ENCODE measurements at regions not wholly inside any gene's neighbourhood (a gene's known extent, or its start where the extent isn't known, plus 50 kb on each side); places are given as distances from the start of the nearest gene placed in this dataset.

DNA sequence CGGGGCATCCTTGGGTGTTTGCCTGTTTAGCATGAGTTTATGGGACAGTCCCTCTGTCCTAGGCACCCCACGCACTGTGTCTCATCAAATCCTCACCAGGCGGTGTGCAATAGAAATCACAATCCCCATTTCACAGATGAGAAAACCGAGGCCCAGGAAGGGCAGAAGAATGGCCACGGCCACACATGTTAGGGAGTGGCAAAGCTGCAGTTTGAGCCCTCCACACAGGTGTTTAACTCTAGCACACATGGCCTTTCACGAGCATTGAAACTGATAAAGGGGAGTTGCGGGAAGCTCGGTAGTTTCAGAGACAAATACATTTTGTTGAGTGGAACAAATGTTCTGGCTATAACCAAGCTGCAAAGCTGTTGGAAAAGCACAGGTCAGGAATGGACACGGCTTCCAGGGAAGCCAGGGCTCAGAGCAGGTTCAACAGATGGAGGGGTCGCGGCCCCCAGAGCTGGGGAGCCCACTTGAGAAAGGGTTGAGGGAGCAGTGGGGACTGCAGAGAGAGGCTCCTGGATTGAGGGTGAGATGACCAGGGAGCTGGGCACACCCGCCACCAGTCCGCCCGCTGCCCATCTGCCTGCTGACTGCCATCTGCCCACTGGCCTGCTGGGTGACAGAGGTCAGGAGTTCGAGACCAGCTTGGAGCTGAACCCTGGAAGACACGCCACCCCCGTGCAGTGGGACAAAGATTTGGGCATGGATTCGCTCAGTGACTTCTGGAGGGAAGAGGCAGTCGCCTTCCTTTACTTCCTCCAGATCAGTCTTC is 154.7 kb downstream of the URI1 start:
- no peak overlapping the region for H3K4me2 ChIP-seq
- ATAC-seq, result no peak; a peak in 1 of 6 replicates
- DNase-seq (ENCODE audit: low read depth in 1 of 2, low spot score in 1 of 2), result no peak
- ChIA-PET POLR2A (no interaction called here), CTCF (interaction anchor here (0.6 to 1.8 kb wide), 6 partner anchors 9 to 1612 kb away, joined by 3 to 5 read pairs (median 4); no protein-coding TSS in a partner anchor)
- 36% methylated on average over 19 of the region's 19 CpGs for WGBS (ENCODE audit: missing lambda C conversion rate)
- no peak overlapping the region for H3K4me3 ChIP-seq
- no peak overlapping the region for H3K27ac ChIP-seq
- FAIRE-seq, result no peak
- H3K9me3 ChIP-seq, result no peaks in the 10 kb centered on the region
- TF ChIP-seq NR3C1 (IDR thresholded peaks at IDR 0.05), result no peak
- no peak for TF ChIP-seq RFX5 (IDR thresholded peaks at IDR 0.05)
- no peak for TF ChIP-seq FOSL2 (IDR thresholded peaks at IDR 0.05)
- no peak for TF ChIP-seq FOSL2 (CRISPR knock-in tag; IDR thresholded peaks at IDR 0.05)
- TF ChIP-seq BCL3 (IDR thresholded peaks at IDR 0.05), result no peak
- no peak for TF ChIP-seq PHF8 (IDR thresholded peaks at IDR 0.05; ENCODE audit: borderline replicate concordance, low read depth)
- TF ChIP-seq EHMT2 (IDR thresholded peaks at IDR 0.05; ENCODE audit: low read depth), result no peak
- no peak for TF ChIP-seq CBX8 (IDR thresholded peaks at IDR 0.05)
- TF ChIP-seq, protein P1, sequence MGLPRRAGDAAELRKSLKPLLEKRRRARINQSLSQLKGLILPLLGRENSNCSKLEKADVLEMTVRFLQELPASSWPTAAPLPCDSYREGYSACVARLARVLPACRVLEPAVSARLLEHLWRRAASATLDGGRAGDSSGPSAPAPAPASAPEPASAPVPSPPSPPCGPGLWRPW (IDR thresholded peaks at IDR 0.05), result no peak
- no peak for TF ChIP-seq ATOH8 (CRISPR knock-in tag; IDR thresholded peaks at IDR 0.05; ENCODE audit: low read depth)
- TF ChIP-seq ZC3H11A (IDR thresholded peaks at IDR 0.05), result no peak
- TF ChIP-seq SREBF2 (IDR thresholded peaks at IDR 0.05), result no peak
- TF ChIP-seq CHD2 (IDR thresholded peaks at IDR 0.05; ENCODE audit: low read length, partially characterized antibody), result no peak
- TF ChIP-seq BHLHE40 (IDR thresholded peaks at IDR 0.05; ENCODE audit: low read depth, low read length), result no peak
- TF ChIP-seq USF2 (IDR thresholded peaks at IDR 0.05), result no peak
- no peak for TF ChIP-seq CEBPB (IDR thresholded peaks at IDR 0.05)
- TF ChIP-seq RAD21 (conservative IDR thresholded peaks at IDR 0.05 in 1 of 2, IDR thresholded peaks at IDR 0.05 in 1 of 2), result no peak
- TF ChIP-seq, protein P2, sequence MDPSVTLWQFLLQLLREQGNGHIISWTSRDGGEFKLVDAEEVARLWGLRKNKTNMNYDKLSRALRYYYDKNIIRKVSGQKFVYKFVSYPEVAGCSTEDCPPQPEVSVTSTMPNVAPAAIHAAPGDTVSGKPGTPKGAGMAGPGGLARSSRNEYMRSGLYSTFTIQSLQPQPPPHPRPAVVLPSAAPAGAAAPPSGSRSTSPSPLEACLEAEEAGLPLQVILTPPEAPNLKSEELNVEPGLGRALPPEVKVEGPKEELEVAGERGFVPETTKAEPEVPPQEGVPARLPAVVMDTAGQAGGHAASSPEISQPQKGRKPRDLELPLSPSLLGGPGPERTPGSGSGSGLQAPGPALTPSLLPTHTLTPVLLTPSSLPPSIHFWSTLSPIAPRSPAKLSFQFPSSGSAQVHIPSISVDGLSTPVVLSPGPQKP (IDR thresholded peaks at IDR 0.05; ENCODE audit: low read depth, low read length), result no peak
- no peak for TF ChIP-seq MYC (IDR thresholded peaks at IDR 0.05; ENCODE audit: borderline replicate concordance, low read length)
- no peak for TF ChIP-seq JUN (IDR thresholded peaks at IDR 0.05)
- H3K4me1 ChIP-seq, result no peaks in the 10 kb centered on the region

GRCh38 chr19:30097746-30098280 is 155.8 kb downstream of the URI1 start:
- CTCF ChIA-PET, result interaction anchor here (0.6 to 1.8 kb wide), 5 partner anchors 12 to 1613 kb away, joined by 3 to 5 read pairs (median 4); no protein-coding TSS in a partner anchor

More at GRCh38 chr19:30097746-30098280, 155.8 kb downstream of the URI1 start:
- Histone ChIP-seq H3K4me3 (no peak overlapping the region), H3K4me1 (no peaks in the 10 kb centered on the region), H3K9me3 (no peaks in the 10 kb centered on the region), H3K27ac (no peak overlapping the region), H3K4me2 (no peak overlapping the region)
- TF ChIP-seq, protein P2 (IDR thresholded peaks at IDR 0.05; ENCODE audit: low read depth, low read length), result no peak
- TF ChIP-seq USF2 (IDR thresholded peaks at IDR 0.05), result no peak
- no peak for TF ChIP-seq HMGXB4 (CRISPR knock-in tag; IDR thresholded peaks at IDR 0.05; ENCODE audit: borderline replicate concordance)
- TF ChIP-seq, protein P3, sequence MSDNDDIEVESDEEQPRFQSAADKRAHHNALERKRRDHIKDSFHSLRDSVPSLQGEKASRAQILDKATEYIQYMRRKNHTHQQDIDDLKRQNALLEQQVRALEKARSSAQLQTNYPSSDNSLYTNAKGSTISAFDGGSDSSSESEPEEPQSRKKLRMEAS (IDR thresholded peaks at IDR 0.05), result no peak
- no peak for TF ChIP-seq ZC3H11A (IDR thresholded peaks at IDR 0.05)
- TF ChIP-seq RCOR1 (IDR thresholded peaks at IDR 0.05; ENCODE audit: low read depth, low read length), result no peak
- no peak for TF ChIP-seq KDM5A (IDR thresholded peaks at IDR 0.05)
- no peak for TF ChIP-seq TP53 (CRISPR knock-in tag; IDR thresholded peaks at IDR 0.05)
- POLR2A ChIA-PET, result no interaction called here
- WGBS (ENCODE audit: missing lambda C conversion rate), result 32% methylated on average over 9 of the region's 9 CpGs
- ATAC-seq, result peak in 1 of 2 experiments; percentile 38; a peak in 3 of 6 replicates
- DNase-seq (ENCODE audit: low read depth in 1 of 2, low spot score in 1 of 2), result no peak
- FAIRE-seq, result no peak

All from A549 (cell line).